Naive thymus-derived CD8-positive, alpha-beta T cell (primary cell): ENCODE measurements at regions not wholly inside any gene's neighbourhood (a gene's known extent, or its start where the extent isn't known, plus 50 kb on each side); places are given as distances from the start of the nearest gene placed in this dataset.
A peak's percentile ranks its signal among the peaks of the same experiment; 100 is the strongest.

Experiments used
- ATAC-seq, 2 donors: fragments of 150-1000 bp; cut with Tn5 transposase in 1 of 2; sonication (Bioruptor Pico), chemical (Tn5 transposase) in 1 of 2; 1 replicate in 1 of 2; 2 replicates in 1 of 2; pipeline ENCODE4 v1.10.0; 2021; ENCODE audit warnings: mild to moderate bottlenecking in 2 of 2, moderate library complexity in 2 of 2
- POLR2A ChIA-PET: fragments of 350-600 bp; sonication (Branson Sonifier 250); formaldehyde crosslinking; loops from one replicate; lab custom pipeline; 2021; ENCODE audit warnings: antibody characterized with exemption; lab: Charles Lee
- DNase-seq, 10 donors: peaks; one replicate each; pipeline versions ENCODE4 v3.0.0 to v3.0.0-alpha.2; 2020 to 2022
- H3K27ac Mint-ChIP-seq, 10 donors: one replicate each; pipeline ENCODE4 v1.8.0; 2020 to 2022; ENCODE audit warnings: mild to moderate bottlenecking in 10 of 10, mixed read lengths in 10 of 10, moderate library complexity in 4 of 10, inconsistent platforms in 1 of 10
- H3K27me3 Mint-ChIP-seq, 5 donors: one replicate each; pipeline ENCODE4 v1.8.0; 2021 to 2022; ENCODE audit warnings: mixed read lengths in 5 of 5
- H3K36me3 Mint-ChIP-seq, 3 donors: one replicate each; pipeline ENCODE4 v1.8.0; 2020 to 2022; ENCODE audit warnings: mixed read lengths in 3 of 3, mild to moderate bottlenecking in 2 of 3, inconsistent platforms in 1 of 3
- H3K4me1 Mint-ChIP-seq, 4 donors: one replicate each; pipeline ENCODE4 v1.8.0; 2021 to 2022; ENCODE audit warnings: mixed read lengths in 4 of 4
- H3K4me3 Mint-ChIP-seq, 10 donors: one replicate each; pipeline ENCODE4 v1.8.0; 2020 to 2022; ENCODE audit warnings: mild to moderate bottlenecking in 10 of 10, mixed read lengths in 10 of 10, moderate library complexity in 6 of 10, inconsistent platforms in 1 of 10
- H3K9me3 Mint-ChIP-seq, 9 donors: one replicate each; pipeline ENCODE4 v1.8.0; 2020 to 2022; ENCODE audit warnings: mixed read lengths in 9 of 9, mild to moderate bottlenecking in 3 of 9, inconsistent platforms in 1 of 9, moderate library complexity in 1 of 9

- no peak overlapping the region for H3K4me3 Mint-ChIP-seq
- no peaks in the 10 kb centered on the region for H3K4me1 Mint-ChIP-seq
- POLR2A ChIA-PET = no interaction called here
- H3K27me3 Mint-ChIP-seq = peaks cover 0 to 25% (median 2%) of the 10 kb centered on the region in 5 donors
- peaks cover 0 to 2% (median 0%) of the 10 kb centered on the region in 9 donors for H3K9me3 Mint-ChIP-seq
- no peaks in the 10 kb centered on the region for H3K36me3 Mint-ChIP-seq
- no peak for ATAC-seq
- no peak for DNase-seq
- H3K27ac Mint-ChIP-seq = no peak overlapping the region
Observed at GRCh38 chr2:129101186-129101585, 782.5 kb upstream of the HS6ST1 start.

GRCh38 chr2:129103936-129104878 is 785.5 kb upstream of the HS6ST1 start:
- ATAC-seq = no peak
- POLR2A ChIA-PET = no interaction called here

GRCh38 chr2:129112181-129112580 is 793.5 kb upstream of the HS6ST1 start:
- no peak overlapping the region for H3K4me3 Mint-ChIP-seq
- ATAC-seq (no peak), DNase-seq (no peak)
- no peaks in the 10 kb centered on the region for H3K27me3 Mint-ChIP-seq
- H3K4me1 Mint-ChIP-seq = no peaks in the 10 kb centered on the region
- peaks cover 0 to 2% (median 0%) of the 10 kb centered on the region in 9 donors for H3K9me3 Mint-ChIP-seq
- POLR2A ChIA-PET = no interaction called here
- no peaks in the 10 kb centered on the region for H3K36me3 Mint-ChIP-seq
- H3K27ac Mint-ChIP-seq = no peak overlapping the region

More at GRCh38 chr2:129103936-129104878, 785.5 kb upstream of the HS6ST1 start:
- Mint-ChIP-seq H3K4me1 (no peaks in the 10 kb centered on the region), H3K4me3 (no peak overlapping the region), H3K36me3 (no peaks in the 10 kb centered on the region), H3K27ac (peak overlapping the region in 1 of 10 donors; percentile 69), H3K9me3 (peaks cover 0 to 2% (median 0%) of the 10 kb centered on the region in 9 donors), H3K27me3 (peaks cover 0 to 25% (median 2%) of the 10 kb centered on the region in 5 donors)
- no peak for DNase-seq

GRCh38 chr2:129113776-129114175 is 795.1 kb upstream of the HS6ST1 start:
- Mint-ChIP-seq H3K9me3 (peaks cover 0 to 2% (median 0%) of the 10 kb centered on the region in 9 donors), H3K36me3 (no peaks in the 10 kb centered on the region), H3K4me1 (no peaks in the 10 kb centered on the region), H3K4me3 (no peak overlapping the region), H3K27ac (no peak overlapping the region), H3K27me3 (no peaks in the 10 kb centered on the region)
- DNase-seq (no peak), ATAC-seq (no peak)
- POLR2A ChIA-PET = no interaction called here

GRCh38 chr2:129117434-129117833 is 798.8 kb upstream of the HS6ST1 start:
- H3K9me3 Mint-ChIP-seq = peaks cover 0 to 8% (median 0%) of the 10 kb centered on the region in 9 donors
- ATAC-seq = no peak
- POLR2A ChIA-PET = no interaction called here
- H3K27me3 Mint-ChIP-seq = no peaks in the 10 kb centered on the region
- H3K36me3 Mint-ChIP-seq = no peaks in the 10 kb centered on the region
- H3K27ac Mint-ChIP-seq = no peak overlapping the region
- no peaks in the 10 kb centered on the region for H3K4me1 Mint-ChIP-seq
- no peak overlapping the region for H3K4me3 Mint-ChIP-seq
- DNase-seq = no peak

GRCh38 chr2:129118296-129118695 is 799.6 kb upstream of the HS6ST1 start:
- H3K36me3 Mint-ChIP-seq = no peaks in the 10 kb centered on the region
- ATAC-seq (no peak), DNase-seq (no peak)
- no peak overlapping the region for H3K4me3 Mint-ChIP-seq
- peaks cover 0 to 8% (median 0%) of the 10 kb centered on the region in 9 donors for H3K9me3 Mint-ChIP-seq
- no peaks in the 10 kb centered on the region for H3K27me3 Mint-ChIP-seq
- H3K27ac Mint-ChIP-seq = no peak overlapping the region
- POLR2A ChIA-PET = interaction anchor here (0.7 kb wide), 1 partner anchor 75 kb away, joined by 3 read pairs; no protein-coding TSS in a partner anchor
- H3K4me1 Mint-ChIP-seq = no peaks in the 10 kb centered on the region

- DNase-seq (no peak), ATAC-seq (no peak)
- Mint-ChIP-seq H3K4me3 (no peak overlapping the region), H3K36me3 (no peaks in the 10 kb centered on the region), H3K27ac (no peak overlapping the region), H3K27me3 (peaks cover 0 to 3% (median 0%) of the 10 kb centered on the region in 5 donors), H3K4me1 (no peaks in the 10 kb centered on the region), H3K9me3 (peaks cover 0 to 3% (median 0%) of the 10 kb centered on the region in 9 donors)
- POLR2A ChIA-PET = no interaction called here
Observed at GRCh38 chr2:129129087-129129486, 810.4 kb upstream of the HS6ST1 start.

- no peaks in the 10 kb centered on the region for H3K36me3 Mint-ChIP-seq
- H3K9me3 Mint-ChIP-seq = no peaks in the 10 kb centered on the region
- ATAC-seq = no peak
- H3K4me1 Mint-ChIP-seq = no peaks in the 10 kb centered on the region
- H3K27me3 Mint-ChIP-seq = no peaks in the 10 kb centered on the region
- no peak for DNase-seq
- H3K27ac Mint-ChIP-seq = no peak overlapping the region
- POLR2A ChIA-PET = no interaction called here
- H3K4me3 Mint-ChIP-seq = no peak overlapping the region
Observed at GRCh38 chr2:129133692-129134641, 815.3 kb upstream of the HS6ST1 start.

- no peaks in the 10 kb centered on the region for H3K27me3 Mint-ChIP-seq
- no peak overlapping the region for H3K4me3 Mint-ChIP-seq
- no peaks in the 10 kb centered on the region for H3K9me3 Mint-ChIP-seq
- POLR2A ChIA-PET = no interaction called here
- no peak overlapping the region for H3K27ac Mint-ChIP-seq
- ATAC-seq (no peak), DNase-seq (no peak)
- H3K36me3 Mint-ChIP-seq = no peaks in the 10 kb centered on the region
- H3K4me1 Mint-ChIP-seq = no peaks in the 10 kb centered on the region
Observed at GRCh38 chr2:129135017-129135416, 816.3 kb upstream of the HS6ST1 start.

GRCh38 chr2:129139380-129139779 is 820.7 kb upstream of the HS6ST1 start:
- DNase-seq (no peak), ATAC-seq (no peak)
- no peaks in the 10 kb centered on the region for H3K36me3 Mint-ChIP-seq
- POLR2A ChIA-PET = no interaction called here
- H3K9me3 Mint-ChIP-seq = no peaks in the 10 kb centered on the region
- H3K4me3 Mint-ChIP-seq = no peak overlapping the region
- no peaks in the 10 kb centered on the region for H3K4me1 Mint-ChIP-seq
- H3K27me3 Mint-ChIP-seq = peaks cover 0 to 17% (median 0%) of the 10 kb centered on the region in 5 donors
- H3K27ac Mint-ChIP-seq = no peak overlapping the region

- Mint-ChIP-seq H3K4me1 (no peaks in the 10 kb centered on the region), H3K36me3 (no peaks in the 10 kb centered on the region), H3K4me3 (no peak overlapping the region), H3K27ac (no peak overlapping the region), H3K9me3 (peaks cover 0 to 2% (median 0%) of the 10 kb centered on the region in 9 donors), H3K27me3 (peaks cover 0 to 17% (median 0%) of the 10 kb centered on the region in 5 donors)
- DNase-seq (no peak), ATAC-seq (no peak)
- POLR2A ChIA-PET = no interaction called here
Observed at GRCh38 chr2:129142465-129142864, 823.8 kb upstream of the HS6ST1 start.

GRCh38 chr2:129144082-129144791 is 825.6 kb upstream of the HS6ST1 start:
- peaks cover 0 to 17% (median 0%) of the 10 kb centered on the region in 5 donors for H3K27me3 Mint-ChIP-seq
- H3K4me3 Mint-ChIP-seq = no peak overlapping the region
- peaks cover 0 to 2% (median 0%) of the 10 kb centered on the region in 9 donors for H3K9me3 Mint-ChIP-seq
- H3K36me3 Mint-ChIP-seq = no peaks in the 10 kb centered on the region
- POLR2A ChIA-PET = no interaction called here
- no peak overlapping the region for H3K27ac Mint-ChIP-seq
- H3K4me1 Mint-ChIP-seq = no peaks in the 10 kb centered on the region
- no peak for DNase-seq
- no peak for ATAC-seq
